ENCODE measurements at regions not wholly inside any gene's neighbourhood (a gene's known extent, or its start where the extent isn't known, plus 50 kb on each side); places are given as distances from the start of the nearest gene placed in this dataset.

DNA sequence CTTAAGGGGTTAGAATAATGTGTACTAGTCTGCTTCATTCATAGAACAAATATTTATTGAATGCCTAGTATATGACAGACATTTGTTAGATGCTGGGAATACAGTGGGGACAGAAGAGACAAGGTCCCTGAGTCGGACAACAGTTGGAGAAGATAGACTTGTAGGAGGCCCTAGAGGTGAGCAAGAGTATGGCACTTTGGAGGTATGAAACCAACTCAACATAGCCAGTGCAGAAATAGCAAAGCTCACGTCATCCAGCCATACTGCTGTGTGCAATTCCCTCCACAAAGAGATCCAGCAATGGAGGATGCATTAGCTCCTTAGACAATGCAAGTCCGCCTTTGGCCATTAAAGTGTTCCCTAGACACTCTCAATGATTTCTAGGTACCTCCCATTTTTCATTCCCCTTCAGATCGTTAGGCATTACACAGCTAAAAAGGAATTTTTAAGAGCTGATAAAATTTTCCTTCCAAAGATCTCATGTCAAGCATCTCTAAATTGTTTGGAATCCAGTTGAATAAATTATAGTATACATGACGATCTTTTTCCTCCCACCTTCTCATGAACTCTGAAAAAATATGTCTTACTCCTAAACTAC, 1949.6 kb upstream of the WWC1 start:
- no peak for DNase-seq (ENCODE audit: extremely low read depth, insufficient read length)
- Histone ChIP-seq H3K27me3 (replicated peaks; ENCODE audit: control insufficient read depth, insufficient read depth, low read length) (no peaks in the 10 kb centered on the region), H3K4me3 (replicated peaks; ENCODE audit: low read depth, low read length) (no peak overlapping the region), H3K36me3 (ENCODE audit: control insufficient read depth, insufficient read depth, low read length) (no peaks in the 10 kb centered on the region)
- TF ChIP-seq, protein P1, sequence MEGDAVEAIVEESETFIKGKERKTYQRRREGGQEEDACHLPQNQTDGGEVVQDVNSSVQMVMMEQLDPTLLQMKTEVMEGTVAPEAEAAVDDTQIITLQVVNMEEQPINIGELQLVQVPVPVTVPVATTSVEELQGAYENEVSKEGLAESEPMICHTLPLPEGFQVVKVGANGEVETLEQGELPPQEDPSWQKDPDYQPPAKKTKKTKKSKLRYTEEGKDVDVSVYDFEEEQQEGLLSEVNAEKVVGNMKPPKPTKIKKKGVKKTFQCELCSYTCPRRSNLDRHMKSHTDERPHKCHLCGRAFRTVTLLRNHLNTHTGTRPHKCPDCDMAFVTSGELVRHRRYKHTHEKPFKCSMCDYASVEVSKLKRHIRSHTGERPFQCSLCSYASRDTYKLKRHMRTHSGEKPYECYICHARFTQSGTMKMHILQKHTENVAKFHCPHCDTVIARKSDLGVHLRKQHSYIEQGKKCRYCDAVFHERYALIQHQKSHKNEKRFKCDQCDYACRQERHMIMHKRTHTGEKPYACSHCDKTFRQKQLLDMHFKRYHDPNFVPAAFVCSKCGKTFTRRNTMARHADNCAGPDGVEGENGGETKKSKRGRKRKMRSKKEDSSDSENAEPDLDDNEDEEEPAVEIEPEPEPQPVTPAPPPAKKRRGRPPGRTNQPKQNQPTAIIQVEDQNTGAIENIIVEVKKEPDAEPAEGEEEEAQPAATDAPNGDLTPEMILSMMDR (IDR thresholded peaks at IDR 0.05; ENCODE audit: insufficient read depth, low read length, poor library complexity, severe bottlenecking) = no peak

DNA sequence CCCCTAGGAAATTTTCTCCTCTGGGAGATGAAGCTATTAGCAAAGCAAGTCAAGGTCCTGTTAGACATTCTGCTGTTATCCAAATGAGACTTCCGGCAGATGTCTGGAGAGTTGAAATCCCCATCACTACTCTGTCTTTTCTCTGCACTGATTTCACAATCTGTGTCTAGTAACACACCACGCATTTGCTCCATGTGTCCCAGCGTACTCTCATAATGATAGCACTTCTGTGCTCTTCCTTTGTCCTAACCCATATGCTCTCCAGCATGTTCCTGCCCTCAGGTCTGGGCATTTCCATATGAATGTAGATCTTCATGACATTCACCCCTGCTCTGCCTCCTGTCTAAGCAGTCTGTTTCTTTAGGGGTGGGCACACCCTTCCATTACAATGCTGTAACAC, 1949.0 kb upstream of the WWC1 start:
- H3K36me3 ChIP-seq (ENCODE audit: control insufficient read depth, insufficient read depth, low read length) = no peaks in the 10 kb centered on the region
- H3K4me3 ChIP-seq (replicated peaks; ENCODE audit: low read depth, low read length) = no peak overlapping the region
- H3K27me3 ChIP-seq (replicated peaks; ENCODE audit: control insufficient read depth, insufficient read depth, low read length) = no peaks in the 10 kb centered on the region
- no peak for DNase-seq (ENCODE audit: extremely low read depth, insufficient read length)
- TF ChIP-seq, protein P1 (IDR thresholded peaks at IDR 0.05; ENCODE audit: insufficient read depth, low read length, poor library complexity, severe bottlenecking) = no peak

DNA sequence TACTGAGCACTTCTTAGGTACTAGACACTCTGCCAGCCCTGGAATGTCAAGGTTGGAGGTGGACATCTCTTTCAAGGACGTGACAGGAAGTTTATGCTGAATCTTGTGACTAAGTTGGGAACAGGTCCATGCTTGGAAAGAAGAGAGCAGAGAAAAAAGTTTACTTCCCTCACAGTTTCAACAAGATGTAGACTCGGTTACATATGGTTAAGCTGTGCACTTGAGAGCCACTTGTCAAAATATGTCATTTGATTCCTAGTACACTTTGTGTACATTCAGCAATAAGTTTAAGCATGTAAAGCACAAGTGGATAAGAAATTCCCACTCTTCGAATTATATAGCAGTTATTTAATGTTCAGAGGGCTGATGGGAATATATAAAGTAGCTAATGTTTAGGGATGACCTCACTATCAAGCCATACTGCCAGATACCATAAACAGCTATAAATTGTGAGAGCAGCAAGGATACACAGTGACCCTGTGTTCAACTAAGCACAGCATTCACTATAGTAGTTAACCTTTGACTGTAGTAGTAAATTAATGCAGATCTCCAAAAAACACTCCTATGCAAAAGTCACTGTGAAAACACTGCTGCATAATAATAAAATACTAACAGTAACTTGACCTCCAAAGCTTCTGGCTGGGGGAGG, 1944.6 kb upstream of the WWC1 start:
- DNase-seq (ENCODE audit: extremely low read depth, insufficient read length) = no peak
- no peaks in the 10 kb centered on the region for H3K36me3 ChIP-seq (ENCODE audit: control insufficient read depth, insufficient read depth, low read length)
- TF ChIP-seq, protein P1 (IDR thresholded peaks at IDR 0.05; ENCODE audit: insufficient read depth, low read length, poor library complexity, severe bottlenecking) = no peak

DNA sequence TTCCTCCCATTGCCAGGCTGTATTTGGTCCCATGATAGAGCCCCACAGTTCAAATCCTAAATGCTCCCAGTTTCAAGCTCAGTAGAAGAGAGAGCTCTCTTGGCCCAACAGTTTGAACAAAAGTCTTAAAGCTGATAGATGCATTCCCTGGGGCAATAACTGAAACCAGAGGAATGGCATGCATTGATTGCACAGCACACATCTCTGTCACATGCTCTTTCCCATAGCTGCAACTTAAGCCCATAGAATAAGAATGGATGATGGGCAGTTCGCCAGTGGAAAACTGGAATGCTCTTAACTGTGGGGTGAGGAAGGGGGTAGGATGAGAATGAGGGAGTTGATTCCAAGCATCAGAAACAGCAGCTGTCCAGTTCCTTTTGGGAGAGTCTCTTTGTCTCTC, 1942.4 kb upstream of the WWC1 start:
- no peaks in the 10 kb centered on the region for H3K36me3 ChIP-seq (ENCODE audit: control insufficient read depth, insufficient read depth, low read length)
- no peak overlapping the region for H3K4me3 ChIP-seq (replicated peaks; ENCODE audit: low read depth, low read length)
- DNase-seq (ENCODE audit: extremely low read depth, insufficient read length) = no peak
- TF ChIP-seq, protein P1 (IDR thresholded peaks at IDR 0.05; ENCODE audit: insufficient read depth, low read length, poor library complexity, severe bottlenecking) = no peak
- no peaks in the 10 kb centered on the region for H3K27me3 ChIP-seq (replicated peaks; ENCODE audit: control insufficient read depth, insufficient read depth, low read length)

More for the DNA sequence above, 1944.6 kb upstream of the WWC1 start:
- Histone ChIP-seq H3K4me3 (replicated peaks; ENCODE audit: low read depth, low read length) (no peak overlapping the region), H3K27me3 (replicated peaks; ENCODE audit: control insufficient read depth, insufficient read depth, low read length) (no peaks in the 10 kb centered on the region)

DNA sequence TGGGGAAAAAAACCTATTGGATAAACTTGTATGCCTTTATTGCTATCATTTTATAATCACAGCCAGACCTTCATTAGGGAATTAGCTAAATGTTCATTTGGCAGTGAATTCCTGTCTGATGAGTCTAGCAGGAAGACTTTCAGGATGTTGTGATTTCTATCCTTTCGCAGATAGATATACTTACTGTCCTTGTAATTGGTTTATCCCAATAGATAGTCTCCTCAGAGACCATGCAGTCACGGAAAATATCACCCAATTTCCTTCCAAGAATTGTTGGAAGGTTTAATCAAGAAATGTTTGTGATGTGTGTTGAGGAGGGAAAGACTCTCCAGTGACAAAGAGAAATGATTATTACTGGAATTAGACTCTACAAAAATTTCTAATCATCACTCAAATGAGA, 1937.9 kb upstream of the WWC1 start:
- DNase-seq (ENCODE audit: extremely low read depth, insufficient read length) = no peak
- Histone ChIP-seq H3K36me3 (ENCODE audit: control insufficient read depth, insufficient read depth, low read length) (no peaks in the 10 kb centered on the region), H3K4me3 (replicated peaks; ENCODE audit: low read depth, low read length) (no peak overlapping the region), H3K27me3 (replicated peaks; ENCODE audit: control insufficient read depth, insufficient read depth, low read length) (no peaks in the 10 kb centered on the region)
- TF ChIP-seq, protein P1 (IDR thresholded peaks at IDR 0.05; ENCODE audit: insufficient read depth, low read length, poor library complexity, severe bottlenecking) = no peak
